SK-N-SH treated with all-trans-retinoic acid at 6 μM for 48 hours (cell line): ENCODE measurements at regions not wholly inside any gene's neighbourhood (a gene's known extent, or its start where the extent isn't known, plus 50 kb on each side); places are given as distances from the start of the nearest gene placed in this dataset.

Source experiments
- GLIS3 ChIP-seq: fragments of 250-450 bp; sonication (Bioruptor Pico); IDR thresholded peaks from 2 replicates; pipeline ENCODE4 v1.5.0; 2020; ENCODE audit warnings: mild to moderate bottlenecking, moderate library complexity
- PPARA ChIP-seq: fragments of 250-450 bp; sonication (Bioruptor Pico); IDR thresholded peaks from 2 replicates; pipeline ENCODE4 v1.5.0; 2020; ENCODE audit warnings: mild to moderate bottlenecking, borderline replicate concordance
- ZNF70 ChIP-seq: fragments of 450-650 bp; formaldehyde crosslinking; IDR thresholded peaks from 2 replicates; pipeline ENCODE4 v1.5.0; 2020; ENCODE audit warnings: mild to moderate bottlenecking, moderate library complexity
- TF ChIP-seq, protein P1 (sequence below): fragments of 250-450 bp; sonication (Bioruptor Pico); IDR thresholded peaks from 2 replicates; pipeline ENCODE4 v1.5.1; 2020; ENCODE audit warnings: low read depth, mild to moderate bottlenecking, moderate library complexity

DNA sequence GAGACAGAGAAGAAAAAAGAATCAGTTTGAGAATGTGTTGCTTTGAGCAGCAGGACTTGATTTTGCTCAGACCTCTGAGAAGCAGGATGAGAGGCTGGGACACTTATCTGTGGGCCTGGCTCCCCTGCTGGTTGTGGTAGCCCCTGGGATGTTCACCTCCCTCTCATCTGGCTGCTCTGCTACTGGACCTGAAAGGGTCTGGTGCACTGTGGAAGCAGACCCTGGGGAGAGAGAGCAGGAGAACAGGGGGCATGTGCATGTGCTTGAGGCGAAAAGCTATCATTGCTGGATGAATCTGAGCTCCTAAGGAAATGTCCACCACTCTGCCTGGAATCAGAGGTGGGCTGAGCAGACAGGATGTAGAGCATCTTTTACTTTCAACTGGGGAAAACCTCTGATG is 161.1 kb downstream of the SCP2D1 start:
- TF ChIP-seq ZNF70 (CRISPR knock-in tag), result no peak
- TF ChIP-seq PPARA, result no peak
- TF ChIP-seq GLIS3 (CRISPR knock-in tag), result no peak
- TF ChIP-seq, protein P1, sequence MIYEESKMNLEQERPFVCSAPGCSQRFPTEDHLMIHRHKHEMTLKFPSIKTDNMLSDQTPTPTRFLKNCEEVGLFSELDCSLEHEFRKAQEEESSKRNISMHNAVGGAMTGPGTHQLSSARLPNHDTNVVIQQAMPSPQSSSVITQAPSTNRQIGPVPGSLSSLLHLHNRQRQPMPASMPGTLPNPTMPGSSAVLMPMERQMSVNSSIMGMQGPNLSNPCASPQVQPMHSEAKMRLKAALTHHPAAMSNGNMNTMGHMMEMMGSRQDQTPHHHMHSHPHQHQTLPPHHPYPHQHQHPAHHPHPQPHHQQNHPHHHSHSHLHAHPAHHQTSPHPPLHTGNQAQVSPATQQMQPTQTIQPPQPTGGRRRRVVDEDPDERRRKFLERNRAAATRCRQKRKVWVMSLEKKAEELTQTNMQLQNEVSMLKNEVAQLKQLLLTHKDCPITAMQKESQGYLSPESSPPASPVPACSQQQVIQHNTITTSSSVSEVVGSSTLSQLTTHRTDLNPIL (CRISPR knock-in tag), result no peak
